GM12892 (cell line): ENCODE measurements at regions not wholly inside any gene's neighbourhood (a gene's known extent, or its start where the extent isn't known, plus 50 kb on each side); places are given as distances from the start of the nearest gene placed in this dataset.

ENCODE experiments used
- POLR2A ChIP-seq: IDR thresholded peaks from 2 replicates; pipeline ENCODE4 v1.6.1; 2011; ENCODE audit warnings: low read depth, low read length, control low read depth
- POLR2AphosphoS5 ChIP-seq: IDR thresholded peaks from 2 replicates; pipeline ENCODE4 v1.6.1; 2011; ENCODE audit warnings: low read depth, low read length, control low read depth

- TF ChIP-seq POLR2A (no peak), POLR2AphosphoS5 (no peak)
These were observed 526.1 kb upstream of the WWC1 start for GRCh38 chr5:167765352-167765751.
